ENCODE measurements at regions not wholly inside any gene's neighbourhood (a gene's known extent, or its start where the extent isn't known, plus 50 kb on each side); places are given as distances from the start of the nearest gene placed in this dataset.

DNA sequence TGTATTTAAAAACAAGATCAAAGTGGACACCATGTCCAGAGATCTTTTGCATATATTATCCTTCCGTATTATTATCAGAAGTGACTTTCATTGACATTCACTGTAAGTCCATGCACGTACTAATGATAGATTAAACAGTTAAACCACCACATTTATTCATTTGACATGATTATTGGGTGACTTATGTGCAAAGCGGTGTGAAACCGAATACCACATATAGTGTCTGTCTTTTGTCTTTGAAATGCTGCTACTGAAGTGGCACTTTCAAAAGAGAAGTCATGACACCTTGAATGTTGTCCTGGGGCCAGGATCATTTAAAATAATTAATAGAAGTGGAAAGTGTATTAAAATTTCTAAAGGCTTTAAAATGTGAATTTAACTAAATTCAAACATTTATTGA, 100.1 kb downstream of the ERCC5 start:
- Histone ChIP-seq H3K27me3 (replicated peaks; ENCODE audit: control insufficient read depth, insufficient read depth, low read length) (no peaks in the 10 kb centered on the region), H3K4me3 (replicated peaks; ENCODE audit: low read depth, low read length) (no peak overlapping the region), H3K36me3 (ENCODE audit: control insufficient read depth, insufficient read depth, low read length) (no peaks in the 10 kb centered on the region)
- DNase-seq (ENCODE audit: extremely low read depth, insufficient read length) = no peak
- TF ChIP-seq, protein P1, sequence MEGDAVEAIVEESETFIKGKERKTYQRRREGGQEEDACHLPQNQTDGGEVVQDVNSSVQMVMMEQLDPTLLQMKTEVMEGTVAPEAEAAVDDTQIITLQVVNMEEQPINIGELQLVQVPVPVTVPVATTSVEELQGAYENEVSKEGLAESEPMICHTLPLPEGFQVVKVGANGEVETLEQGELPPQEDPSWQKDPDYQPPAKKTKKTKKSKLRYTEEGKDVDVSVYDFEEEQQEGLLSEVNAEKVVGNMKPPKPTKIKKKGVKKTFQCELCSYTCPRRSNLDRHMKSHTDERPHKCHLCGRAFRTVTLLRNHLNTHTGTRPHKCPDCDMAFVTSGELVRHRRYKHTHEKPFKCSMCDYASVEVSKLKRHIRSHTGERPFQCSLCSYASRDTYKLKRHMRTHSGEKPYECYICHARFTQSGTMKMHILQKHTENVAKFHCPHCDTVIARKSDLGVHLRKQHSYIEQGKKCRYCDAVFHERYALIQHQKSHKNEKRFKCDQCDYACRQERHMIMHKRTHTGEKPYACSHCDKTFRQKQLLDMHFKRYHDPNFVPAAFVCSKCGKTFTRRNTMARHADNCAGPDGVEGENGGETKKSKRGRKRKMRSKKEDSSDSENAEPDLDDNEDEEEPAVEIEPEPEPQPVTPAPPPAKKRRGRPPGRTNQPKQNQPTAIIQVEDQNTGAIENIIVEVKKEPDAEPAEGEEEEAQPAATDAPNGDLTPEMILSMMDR (IDR thresholded peaks at IDR 0.05; ENCODE audit: insufficient read depth, low read length, poor library complexity, severe bottlenecking) = no peak

DNA sequence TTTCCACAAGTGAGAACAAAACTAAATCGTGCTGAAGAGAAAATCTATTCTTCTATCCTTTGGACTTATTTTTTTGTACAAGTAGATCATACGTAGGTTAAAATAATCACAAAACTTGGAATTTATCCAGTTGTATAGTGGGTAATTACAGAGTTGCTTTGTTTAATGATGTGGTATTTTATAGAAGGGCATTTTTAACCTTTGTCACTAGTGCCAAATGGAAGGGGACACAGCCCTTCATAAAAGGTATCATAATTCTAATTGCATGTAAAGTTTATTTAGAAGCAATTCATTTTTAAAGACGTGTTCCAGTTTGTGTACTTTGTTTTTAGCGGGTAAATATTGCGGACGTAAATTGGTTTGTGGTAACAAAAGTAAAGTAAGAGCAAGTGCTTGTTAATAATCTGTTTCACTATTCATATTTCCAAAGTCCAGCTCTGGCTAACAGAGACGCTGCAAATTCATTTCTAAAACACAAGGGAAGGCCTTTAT, 99.5 kb downstream of the ERCC5 start:
- DNase-seq (ENCODE audit: extremely low read depth, insufficient read length) = no peak
- Histone ChIP-seq H3K36me3 (ENCODE audit: control insufficient read depth, insufficient read depth, low read length) (no peaks in the 10 kb centered on the region), H3K4me3 (replicated peaks; ENCODE audit: low read depth, low read length) (no peak overlapping the region), H3K27me3 (replicated peaks; ENCODE audit: control insufficient read depth, insufficient read depth, low read length) (no peaks in the 10 kb centered on the region)
- TF ChIP-seq, protein P1 (IDR thresholded peaks at IDR 0.05; ENCODE audit: insufficient read depth, low read length, poor library complexity, severe bottlenecking) = no peak

DNA sequence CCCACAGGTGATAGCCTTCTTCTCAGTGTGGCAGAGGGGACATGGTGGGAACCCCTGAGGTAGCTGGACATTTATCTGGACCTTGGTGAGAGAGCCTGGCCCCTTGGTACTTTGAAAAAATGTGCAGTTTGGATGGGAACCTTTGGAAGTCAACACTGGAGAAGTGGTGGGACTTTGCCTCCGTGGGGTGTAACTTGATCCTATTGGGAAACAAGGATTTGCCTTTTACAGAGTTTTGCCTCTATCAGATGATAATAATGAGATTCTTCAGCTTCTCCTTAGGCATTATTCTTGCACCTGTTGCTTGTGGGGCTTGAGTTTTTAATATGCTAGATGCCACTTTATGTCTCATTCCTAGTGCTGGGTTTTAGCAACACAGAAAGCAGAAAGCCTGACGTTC, 99.0 kb downstream of the ERCC5 start:
- no peaks in the 10 kb centered on the region for H3K27me3 ChIP-seq (replicated peaks; ENCODE audit: control insufficient read depth, insufficient read depth, low read length)
- DNase-seq (ENCODE audit: extremely low read depth, insufficient read length) = no peak
- no peaks in the 10 kb centered on the region for H3K36me3 ChIP-seq (ENCODE audit: control insufficient read depth, insufficient read depth, low read length)
- no peak overlapping the region for H3K4me3 ChIP-seq (replicated peaks; ENCODE audit: low read depth, low read length)
- TF ChIP-seq, protein P1 (IDR thresholded peaks at IDR 0.05; ENCODE audit: insufficient read depth, low read length, poor library complexity, severe bottlenecking) = no peak

DNA sequence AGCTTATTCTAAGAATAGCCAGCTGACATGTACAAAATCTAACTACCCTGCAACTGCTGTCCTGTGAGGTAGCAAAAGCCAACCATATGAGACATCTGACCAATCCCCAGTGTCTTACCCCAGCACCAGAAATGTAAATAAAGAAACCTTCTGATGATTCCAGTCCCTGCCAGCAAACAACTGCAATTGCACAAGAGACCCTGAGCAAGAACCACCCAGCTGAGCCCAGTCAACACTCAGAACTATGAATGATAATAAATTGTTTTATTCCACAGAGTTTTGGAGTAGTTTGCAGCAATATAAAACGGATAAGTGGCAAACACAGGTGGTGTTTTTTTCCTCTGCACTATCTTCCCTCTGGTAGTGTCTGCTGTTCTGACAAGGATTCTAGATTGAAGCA, 94.9 kb downstream of the ERCC5 start:
- Histone ChIP-seq H3K4me3 (replicated peaks; ENCODE audit: low read depth, low read length) (no peak overlapping the region), H3K27me3 (replicated peaks; ENCODE audit: control insufficient read depth, insufficient read depth, low read length) (no peaks in the 10 kb centered on the region), H3K36me3 (ENCODE audit: control insufficient read depth, insufficient read depth, low read length) (no peaks in the 10 kb centered on the region)
- TF ChIP-seq, protein P1 (IDR thresholded peaks at IDR 0.05; ENCODE audit: insufficient read depth, low read length, poor library complexity, severe bottlenecking) = no peak
- DNase-seq (ENCODE audit: extremely low read depth, insufficient read length) = no peak

DNA sequence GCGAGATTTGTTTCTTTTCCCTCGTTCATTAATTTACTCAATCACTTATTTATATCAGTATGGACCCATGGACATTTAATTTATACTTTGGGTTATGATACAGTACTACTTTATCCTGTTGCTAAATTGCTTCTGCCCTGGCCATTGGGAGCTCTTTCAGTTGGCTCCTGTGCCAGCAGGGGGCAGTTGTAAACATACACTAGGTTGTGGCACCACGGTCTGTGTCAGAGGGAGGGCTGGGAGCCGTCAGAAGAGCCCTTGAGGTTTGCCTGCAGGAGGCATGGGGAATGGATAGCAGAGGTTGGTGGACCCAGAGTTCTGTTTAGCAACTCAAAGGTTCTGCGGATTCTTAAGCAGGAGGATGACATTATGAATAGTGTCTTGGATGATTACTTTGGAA, 94.3 kb downstream of the ERCC5 start:
- no peaks in the 10 kb centered on the region for H3K27me3 ChIP-seq (replicated peaks; ENCODE audit: control insufficient read depth, insufficient read depth, low read length)
- TF ChIP-seq, protein P1 (IDR thresholded peaks at IDR 0.05; ENCODE audit: insufficient read depth, low read length, poor library complexity, severe bottlenecking) = no peak
- no peak overlapping the region for H3K4me3 ChIP-seq (replicated peaks; ENCODE audit: low read depth, low read length)
- H3K36me3 ChIP-seq (ENCODE audit: control insufficient read depth, insufficient read depth, low read length) = no peaks in the 10 kb centered on the region
- DNase-seq (ENCODE audit: extremely low read depth, insufficient read length) = no peak

DNA sequence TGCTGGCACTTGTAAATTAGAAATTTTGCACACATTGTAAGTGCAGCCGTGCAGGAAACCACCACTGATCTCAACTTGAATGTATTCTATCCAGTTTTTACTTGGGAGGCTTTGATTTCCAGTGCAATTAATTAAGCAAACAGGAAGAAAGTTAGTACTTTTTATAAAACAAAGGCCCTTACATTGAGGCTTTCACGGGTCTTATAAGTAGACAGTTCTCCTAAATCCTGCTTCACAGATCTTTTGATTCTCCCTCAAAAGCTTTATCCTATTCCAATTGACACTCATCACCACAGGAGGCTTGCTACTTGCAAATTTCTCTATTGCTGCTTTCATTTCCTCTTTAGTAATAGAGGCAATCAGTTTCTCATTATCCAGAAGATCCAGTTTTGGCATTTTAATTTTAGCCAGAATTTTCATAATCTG, 90.1 kb downstream of the ERCC5 start:
- no peaks in the 10 kb centered on the region for H3K36me3 ChIP-seq (ENCODE audit: control insufficient read depth, insufficient read depth, low read length)
- TF ChIP-seq, protein P1 (IDR thresholded peaks at IDR 0.05; ENCODE audit: insufficient read depth, low read length, poor library complexity, severe bottlenecking) = no peak
- H3K4me3 ChIP-seq (replicated peaks; ENCODE audit: low read depth, low read length) = no peak overlapping the region
- DNase-seq (ENCODE audit: extremely low read depth, insufficient read length) = no peak
- no peaks in the 10 kb centered on the region for H3K27me3 ChIP-seq (replicated peaks; ENCODE audit: control insufficient read depth, insufficient read depth, low read length)
